Activated naive CD4-positive, alpha-beta T cell treated with anti-CD3 and anti-CD28 coated beads, Interleukin-2, amount 50 U/mL, for 72 hours (primary cell): ENCODE measurements at regions not wholly inside any gene's neighbourhood (a gene's known extent, or its start where the extent isn't known, plus 50 kb on each side); places are given as distances from the start of the nearest gene placed in this dataset.
"Not testable (repeated sequence)": the region's sequence is repeated elsewhere in the genome, so short reads cannot be mapped to it uniquely, and the experiment has no call there.

Experiments
- ATAC-seq, 2 donors: fragments of 150-1000 bp; cut with Tn5 transposase; 2 replicates each; pipeline ENCODE4 v1.10.0; 2021; ENCODE audit warnings: mild to moderate bottlenecking in 2 of 2, moderate library complexity in 2 of 2
- DNase-seq, 2 donors: peaks; one replicate each; pipeline ENCODE4 v3.0.0; 2021 to 2022; ENCODE audit warnings: low spot score in 2 of 2
- H3K27ac Mint-ChIP-seq, 2 donors: one replicate each; pipeline ENCODE4 v1.8.0; 2022; ENCODE audit warnings: mild to moderate bottlenecking in 2 of 2, mixed read lengths in 2 of 2
- H3K36me3 Mint-ChIP-seq, 2 donors: one replicate each; pipeline ENCODE4 v1.8.0; 2022; ENCODE audit warnings: mixed read lengths in 2 of 2
- H3K9me3 Mint-ChIP-seq, 2 donors: one replicate each; pipeline ENCODE4 v1.8.0; 2022; ENCODE audit warnings: mixed read lengths in 2 of 2

DNA sequence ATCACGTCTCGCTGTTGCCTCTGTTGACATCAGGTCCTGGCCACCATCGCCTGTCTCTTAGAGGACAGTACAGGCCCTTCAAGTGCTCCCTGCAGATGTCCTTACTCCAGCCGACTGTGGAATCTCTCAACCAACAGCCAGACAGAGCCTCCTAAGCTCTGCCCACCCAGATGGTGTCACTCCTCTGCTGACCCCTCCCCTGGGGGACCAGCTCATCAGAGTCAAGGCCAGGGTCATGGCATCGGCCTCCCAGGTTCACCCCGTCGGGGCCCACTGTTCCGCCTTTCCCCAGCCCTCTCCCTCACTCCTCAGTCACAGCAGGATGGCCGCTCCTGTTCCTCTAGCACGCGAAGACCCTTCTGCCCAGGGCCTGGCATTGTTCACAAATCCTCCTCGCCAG lies 157.3 kb upstream of the TMEM132C start:
- DNase-seq (no peak), ATAC-seq (no peak)
- H3K9me3 Mint-ChIP-seq: peaks cover 8 to 17% of the 10 kb centered on the region in 2 donors
- no peaks in the 10 kb centered on the region for H3K36me3 Mint-ChIP-seq
- H3K27ac Mint-ChIP-seq: no peak overlapping the region

GRCh38 chr12:128111333-128111732 lies 155.6 kb upstream of the TMEM132C start:
- ATAC-seq: no peak
- H3K36me3 Mint-ChIP-seq: peaks cover 0 to 6% of the 10 kb centered on the region in 2 donors
- no peak for DNase-seq
- no peak overlapping the region for H3K27ac Mint-ChIP-seq
- peaks cover 15 to 17% of the 10 kb centered on the region in 2 donors for H3K9me3 Mint-ChIP-seq

- no peak for DNase-seq
- peak overlapping the region in 1 of 2 donors; percentile 7 for H3K27ac Mint-ChIP-seq
- H3K36me3 Mint-ChIP-seq: peaks cover 0 to 6% of the 10 kb centered on the region in 2 donors
- H3K9me3 Mint-ChIP-seq: peaks cover 15 to 17% of the 10 kb centered on the region in 2 donors
- no peak for ATAC-seq
Observed at GRCh38 chr12:128111951-128112350, 155.0 kb upstream of the TMEM132C start.

- peaks cover 15 to 17% of the 10 kb centered on the region in 2 donors for H3K9me3 Mint-ChIP-seq
- not testable (repeated sequence) for DNase-seq, H3K27ac Mint-ChIP-seq, H3K36me3 Mint-ChIP-seq, ATAC-seq
Observed at GRCh38 chr12:128113250-128113649, 153.7 kb upstream of the TMEM132C start.

GRCh38 chr12:128114485-128114884 lies 152.5 kb upstream of the TMEM132C start:
- Mint-ChIP-seq H3K9me3 (peaks cover 15 to 17% of the 10 kb centered on the region in 2 donors), H3K36me3 (peaks cover 0 to 6% of the 10 kb centered on the region in 2 donors), H3K27ac (no peak overlapping the region)
- DNase-seq: no peak
- ATAC-seq: no peak

DNA sequence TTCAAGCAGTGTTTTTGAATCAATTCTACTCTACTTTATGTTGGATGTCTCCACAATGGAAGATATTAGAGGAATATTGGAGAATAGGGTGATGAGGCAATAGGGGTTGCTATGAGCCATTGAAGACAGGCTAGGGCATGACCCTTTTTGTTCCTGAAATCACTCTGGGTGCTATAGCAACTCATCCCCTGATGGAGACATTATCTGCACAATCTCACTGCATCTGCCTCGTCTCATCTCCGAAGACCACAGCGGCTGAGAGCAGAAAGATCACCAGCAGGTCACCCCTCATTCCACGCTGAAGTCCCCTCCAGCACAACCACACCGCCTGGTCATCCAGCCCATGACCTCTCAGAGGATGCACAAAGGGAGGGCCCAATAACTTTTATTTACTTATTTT lies 150.4 kb upstream of the TMEM132C start:
- Mint-ChIP-seq H3K27ac (no peak overlapping the region), H3K9me3 (peaks cover 15 to 17% of the 10 kb centered on the region in 2 donors), H3K36me3 (peaks cover 0 to 6% of the 10 kb centered on the region in 2 donors)
- no peak for ATAC-seq
- no peak for DNase-seq

DNA sequence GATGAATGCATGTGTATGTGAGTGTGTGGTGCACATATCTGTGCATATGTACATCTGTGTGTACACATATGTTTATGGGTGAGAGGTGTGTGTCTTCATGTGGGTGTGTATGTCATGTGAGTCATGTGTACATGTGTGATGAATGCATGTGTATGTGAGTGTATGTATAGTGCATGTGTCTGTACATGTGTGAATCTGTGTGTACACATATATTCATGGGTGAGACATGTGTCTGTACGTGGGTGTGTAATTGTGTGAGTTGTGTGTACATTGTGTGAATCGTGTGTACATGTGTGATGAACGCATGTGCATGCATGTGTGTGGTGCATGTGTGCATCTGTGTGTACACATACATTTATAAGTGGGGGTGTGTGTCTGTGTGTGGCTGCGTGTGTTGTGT lies 146.9 kb upstream of the TMEM132C start:
- DNase-seq: no peak

GRCh38 chr12:128121424-128121823 lies 145.5 kb upstream of the TMEM132C start:
- Mint-ChIP-seq H3K36me3 (no peaks in the 10 kb centered on the region), H3K27ac (no peak overlapping the region), H3K9me3 (peaks cover 0 to 4% of the 10 kb centered on the region in 2 donors)
- no peak for DNase-seq
- ATAC-seq: no peak

More for the DNA sequence above, 146.9 kb upstream of the TMEM132C start:
- ATAC-seq: no peak
- peaks cover 0 to 6% of the 10 kb centered on the region in 2 donors for H3K36me3 Mint-ChIP-seq
- peaks cover 6 to 7% of the 10 kb centered on the region in 2 donors for H3K9me3 Mint-ChIP-seq
- no peak overlapping the region for H3K27ac Mint-ChIP-seq

- peaks cover 0 to 4% of the 10 kb centered on the region in 2 donors for H3K9me3 Mint-ChIP-seq
- DNase-seq (no peak), ATAC-seq (no peak)
- no peaks in the 10 kb centered on the region for H3K36me3 Mint-ChIP-seq
- H3K27ac Mint-ChIP-seq: no peak overlapping the region
Observed at GRCh38 chr12:128123096-128123495, 143.9 kb upstream of the TMEM132C start.

DNA sequence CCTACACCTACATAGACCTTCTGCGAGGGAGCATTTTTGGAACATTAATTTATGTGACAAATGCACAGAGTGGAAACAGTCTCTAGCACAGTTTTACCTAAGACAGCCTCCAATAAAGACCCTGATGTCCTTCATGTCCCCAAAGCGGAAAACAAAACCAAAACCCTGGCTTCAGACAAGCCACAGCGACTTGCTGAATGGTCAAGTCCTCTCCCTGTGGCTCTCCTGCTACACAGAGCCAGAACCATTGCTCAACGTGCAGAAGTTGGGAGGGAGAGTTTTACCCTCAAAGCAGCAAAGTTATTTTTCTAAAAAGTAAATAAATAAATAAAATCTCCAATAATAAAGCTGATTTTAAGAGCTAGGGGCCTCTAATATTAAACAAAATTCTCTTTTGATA lies 135.0 kb upstream of the TMEM132C start:
- H3K27ac Mint-ChIP-seq: no peak overlapping the region
- peaks cover 0 to 8% of the 10 kb centered on the region in 2 donors for H3K9me3 Mint-ChIP-seq
- no peaks in the 10 kb centered on the region for H3K36me3 Mint-ChIP-seq
- ATAC-seq: no peak
- DNase-seq: no peak

GRCh38 chr12:128133321-128134073 lies 133.5 kb upstream of the TMEM132C start:
- H3K36me3 Mint-ChIP-seq: no peaks in the 10 kb centered on the region
- H3K9me3 Mint-ChIP-seq: peaks cover 4 to 7% of the 10 kb centered on the region in 2 donors
- DNase-seq (no peak), ATAC-seq (no peak)
- H3K27ac Mint-ChIP-seq: no peak overlapping the region

DNA sequence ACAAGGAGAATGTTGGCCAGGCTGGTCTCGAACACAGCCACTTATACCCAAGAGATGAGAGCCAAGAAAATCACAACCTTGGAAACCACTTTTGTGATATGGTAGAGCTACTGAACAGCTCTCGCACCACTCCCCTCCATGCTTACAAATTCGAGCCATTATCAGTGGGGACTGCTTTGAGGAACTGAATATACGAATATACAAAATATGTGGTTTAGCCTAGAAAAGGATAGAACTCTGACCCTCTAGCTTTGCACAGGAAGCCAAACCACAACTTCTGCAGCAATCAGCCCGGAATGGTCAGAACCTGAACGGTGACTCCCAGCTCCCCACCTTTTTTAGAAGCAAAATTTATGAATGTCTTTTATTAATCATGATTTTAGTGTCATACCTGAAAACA lies 129.8 kb upstream of the TMEM132C start:
- Mint-ChIP-seq H3K36me3 (no peaks in the 10 kb centered on the region), H3K9me3 (peaks cover 7 to 12% of the 10 kb centered on the region in 2 donors), H3K27ac (no peak overlapping the region)
- ATAC-seq (no peak), DNase-seq (no peak)

GRCh38 chr12:128138125-128138524 lies 128.8 kb upstream of the TMEM132C start:
- no peaks in the 10 kb centered on the region for H3K36me3 Mint-ChIP-seq
- no peak overlapping the region for H3K27ac Mint-ChIP-seq
- DNase-seq (no peak), ATAC-seq (no peak)
- H3K9me3 Mint-ChIP-seq: peaks cover 12% of the 10 kb centered on the region in 2 donors

DNA sequence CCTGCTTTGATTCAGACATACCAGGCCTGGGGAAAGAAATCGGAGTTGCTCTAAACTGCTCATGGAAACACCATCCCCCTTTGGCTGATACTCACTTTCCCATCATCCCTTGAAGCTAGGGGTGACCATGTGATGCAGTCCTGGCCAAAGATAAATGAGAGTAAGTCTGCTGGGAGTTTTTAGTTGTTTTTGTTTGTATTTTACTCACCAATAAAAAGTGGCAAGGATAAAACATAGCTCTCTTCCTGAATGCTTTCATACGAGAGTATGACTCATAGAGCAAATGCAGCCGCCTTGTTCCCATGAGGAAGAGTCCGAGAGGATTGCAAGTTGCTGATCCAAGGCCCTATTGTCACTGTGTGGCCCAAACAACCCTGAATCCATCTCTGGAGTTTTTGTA lies 126.4 kb upstream of the TMEM132C start:
- Mint-ChIP-seq H3K9me3 (peaks cover 12 to 18% of the 10 kb centered on the region in 2 donors), H3K36me3 (no peaks in the 10 kb centered on the region), H3K27ac (no peak overlapping the region)
- DNase-seq (no peak), ATAC-seq (no peak)

GRCh38 chr12:128150961-128151360 lies 116.0 kb upstream of the TMEM132C start:
- DNase-seq (no peak), ATAC-seq (no peak)
- Mint-ChIP-seq H3K27ac (no peak overlapping the region), H3K36me3 (no peaks in the 10 kb centered on the region), H3K9me3 (peaks cover 11 to 12% of the 10 kb centered on the region in 2 donors)

- Mint-ChIP-seq H3K27ac (no peak overlapping the region), H3K9me3 (peaks cover 11 to 12% of the 10 kb centered on the region in 2 donors), H3K36me3 (no peaks in the 10 kb centered on the region)
- ATAC-seq (no peak), DNase-seq (no peak)
Observed at GRCh38 chr12:128155571-128155970, 111.4 kb upstream of the TMEM132C start.

- H3K9me3 Mint-ChIP-seq: peaks cover under 1 to 12% of the 10 kb centered on the region in 2 donors
- no peak for DNase-seq
- no peaks in the 10 kb centered on the region for H3K36me3 Mint-ChIP-seq
- H3K27ac Mint-ChIP-seq: no peak overlapping the region
- no peak for ATAC-seq
Observed at GRCh38 chr12:128163086-128163485, 103.9 kb upstream of the TMEM132C start.

GRCh38 chr12:128164533-128164932 lies 102.4 kb upstream of the TMEM132C start:
- H3K27ac Mint-ChIP-seq: no peak overlapping the region
- no peaks in the 10 kb centered on the region for H3K36me3 Mint-ChIP-seq

More at GRCh38 chr12:128164533-128164932, 102.4 kb upstream of the TMEM132C start:
- no peak for DNase-seq
- ATAC-seq: no peak
- H3K9me3 Mint-ChIP-seq: peaks cover 9 to 21% of the 10 kb centered on the region in 2 donors
